Peyer's patch (tissue), 4 donors: ENCODE measurements at regions not wholly inside any gene's neighbourhood (a gene's known extent, or its start where the extent isn't known, plus 50 kb on each side); places are given as distances from the start of the nearest gene placed in this dataset.

ENCODE experiments used
- DNase-seq, 3 donors: peaks; one replicate each; pipeline ENCODE4 v3.0.0-alpha.2; 2017 to 2019
- H3K27ac ChIP-seq, 4 donors: fragments of 200-600 bp; sonication (generic); one replicate each; pipeline ENCODE4 v1.5.1; 2016 to 2019
- H3K27me3 ChIP-seq, 2 donors: fragments of 200-600 bp; sonication (generic); one replicate each; pipeline ENCODE4 v1.5.1; 2019
- H3K36me3 ChIP-seq, 3 donors: fragments of 200-600 bp; sonication (generic); one replicate each; pipeline ENCODE4 v1.5.1; 2016 to 2019
- H3K4me1 ChIP-seq, 4 donors: fragments of 200-600 bp; sonication (generic); one replicate each; pipeline ENCODE4 v1.5.1; 2016 to 2019
- H3K4me3 ChIP-seq, 4 donors: fragments of 200-600 bp; sonication (generic); 1 replicate in 3 of 4; 2 replicates in 1 of 4; pipeline ENCODE4 v1.5.1; 2016 to 2019; ENCODE audit warnings: mild to moderate bottlenecking in 1 of 4
- H3K9me3 ChIP-seq, 4 donors: fragments of 200-600 bp; sonication (generic); one replicate each; pipeline ENCODE4 v1.5.1; 2016 to 2019; ENCODE audit warnings: mild to moderate bottlenecking in 1 of 4
- POLR2A ChIP-seq, 2 donors: fragments of 450-650 bp; IDR thresholded peaks; one replicate each; pipeline ENCODE4 v1.5.1; 2017; ENCODE audit warnings: antibody characterized with exemption in 2 of 2, mild to moderate bottlenecking in 2 of 2, moderate library complexity in 2 of 2
- TF ChIP-seq, protein P1 (sequence below), 6 experiments: fragments of 450-650 bp in 4 of 6; fragments of 200-600 bp in 2 of 6; sonication (generic) in 1 of 6; IDR thresholded peaks; one replicate each; pipeline ENCODE4 v1.5.1; 2017 to 2019; ENCODE audit warnings: antibody characterized with exemption in 6 of 6, mild to moderate bottlenecking in 3 of 6, moderate library complexity in 1 of 6

DNA sequence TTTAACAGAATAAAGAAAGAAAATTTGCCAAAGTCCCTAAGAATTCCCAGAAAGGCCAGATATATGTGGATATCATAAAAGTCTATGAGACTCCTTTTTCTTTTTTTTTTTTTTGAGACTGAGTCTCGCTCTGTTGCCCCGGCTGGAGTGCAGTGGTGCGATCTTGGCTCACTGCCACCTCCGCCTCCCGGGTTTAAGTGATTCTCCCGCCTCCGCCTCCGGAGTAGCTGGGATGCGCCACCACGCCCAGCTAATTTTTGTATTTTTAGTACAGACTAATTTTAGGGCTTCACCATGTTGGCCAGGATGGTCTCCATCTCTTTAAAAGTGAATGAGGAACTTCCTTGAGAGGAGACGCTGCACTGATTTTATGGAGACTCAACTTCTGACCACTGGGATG, 335.2 kb downstream of the FBXO15 start:
- no peak overlapping the region for H3K4me3 ChIP-seq
- no peaks in the 10 kb centered on the region for H3K9me3 ChIP-seq
- no peaks in the 10 kb centered on the region for H3K4me1 ChIP-seq
- TF ChIP-seq, protein P1, sequence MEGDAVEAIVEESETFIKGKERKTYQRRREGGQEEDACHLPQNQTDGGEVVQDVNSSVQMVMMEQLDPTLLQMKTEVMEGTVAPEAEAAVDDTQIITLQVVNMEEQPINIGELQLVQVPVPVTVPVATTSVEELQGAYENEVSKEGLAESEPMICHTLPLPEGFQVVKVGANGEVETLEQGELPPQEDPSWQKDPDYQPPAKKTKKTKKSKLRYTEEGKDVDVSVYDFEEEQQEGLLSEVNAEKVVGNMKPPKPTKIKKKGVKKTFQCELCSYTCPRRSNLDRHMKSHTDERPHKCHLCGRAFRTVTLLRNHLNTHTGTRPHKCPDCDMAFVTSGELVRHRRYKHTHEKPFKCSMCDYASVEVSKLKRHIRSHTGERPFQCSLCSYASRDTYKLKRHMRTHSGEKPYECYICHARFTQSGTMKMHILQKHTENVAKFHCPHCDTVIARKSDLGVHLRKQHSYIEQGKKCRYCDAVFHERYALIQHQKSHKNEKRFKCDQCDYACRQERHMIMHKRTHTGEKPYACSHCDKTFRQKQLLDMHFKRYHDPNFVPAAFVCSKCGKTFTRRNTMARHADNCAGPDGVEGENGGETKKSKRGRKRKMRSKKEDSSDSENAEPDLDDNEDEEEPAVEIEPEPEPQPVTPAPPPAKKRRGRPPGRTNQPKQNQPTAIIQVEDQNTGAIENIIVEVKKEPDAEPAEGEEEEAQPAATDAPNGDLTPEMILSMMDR (IDR thresholded peaks at IDR 0.05) = no peak
- TF ChIP-seq POLR2A (IDR thresholded peaks at IDR 0.05) = no peak
- no peaks in the 10 kb centered on the region for H3K27me3 ChIP-seq
- no peaks in the 10 kb centered on the region for H3K36me3 ChIP-seq
- H3K27ac ChIP-seq = no peak overlapping the region
- no peak for DNase-seq

DNA sequence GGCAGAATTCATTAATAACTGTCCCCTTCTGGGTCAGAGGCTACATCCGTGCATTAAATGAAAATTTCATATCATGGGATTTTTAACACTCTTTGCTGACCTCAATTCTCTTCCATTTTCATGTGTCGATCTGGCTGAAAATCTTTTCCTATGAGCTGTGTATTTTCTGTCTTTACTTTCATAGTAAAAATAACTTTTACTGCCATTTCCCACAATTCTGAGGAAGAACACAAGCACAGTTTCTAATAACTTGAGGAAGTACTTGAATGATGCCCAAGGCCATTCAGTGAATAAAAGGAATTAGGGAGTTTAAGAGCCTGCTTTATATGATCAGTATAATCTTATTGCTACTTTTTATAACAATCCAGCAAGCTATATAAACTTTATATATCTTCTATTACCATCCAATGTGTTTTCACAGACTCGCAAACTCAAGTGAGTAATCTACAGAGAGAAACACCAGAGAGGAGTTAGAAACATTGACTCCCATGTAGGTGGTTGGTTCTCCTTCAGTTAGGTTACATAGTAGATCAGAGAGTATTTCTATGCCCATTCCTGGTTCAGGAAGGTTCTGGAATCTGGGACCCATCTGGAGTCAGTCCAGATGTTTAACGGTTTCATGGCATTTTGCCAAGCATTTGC, 340.0 kb downstream of the FBXO15 start:
- no peak for TF ChIP-seq POLR2A (IDR thresholded peaks at IDR 0.05)
- TF ChIP-seq, protein P1 (IDR thresholded peaks at IDR 0.05) = no peak
- H3K27ac ChIP-seq = no peak overlapping the region
- no peak overlapping the region for H3K4me3 ChIP-seq
- H3K36me3 ChIP-seq = no peaks in the 10 kb centered on the region
- DNase-seq = no peak
- no peaks in the 10 kb centered on the region for H3K9me3 ChIP-seq
- H3K27me3 ChIP-seq = no peaks in the 10 kb centered on the region
- H3K4me1 ChIP-seq = no peaks in the 10 kb centered on the region

GRCh38 chr18:73805991-73806390, 341.6 kb downstream of the FBXO15 start:
- Histone ChIP-seq H3K36me3 (no peaks in the 10 kb centered on the region), H3K9me3 (no peaks in the 10 kb centered on the region), H3K4me1 (no peaks in the 10 kb centered on the region), H3K27me3 (no peaks in the 10 kb centered on the region), H3K27ac (no peak overlapping the region), H3K4me3 (no peak overlapping the region)
- no peak for TF ChIP-seq POLR2A (IDR thresholded peaks at IDR 0.05)
- DNase-seq = no peak

DNA sequence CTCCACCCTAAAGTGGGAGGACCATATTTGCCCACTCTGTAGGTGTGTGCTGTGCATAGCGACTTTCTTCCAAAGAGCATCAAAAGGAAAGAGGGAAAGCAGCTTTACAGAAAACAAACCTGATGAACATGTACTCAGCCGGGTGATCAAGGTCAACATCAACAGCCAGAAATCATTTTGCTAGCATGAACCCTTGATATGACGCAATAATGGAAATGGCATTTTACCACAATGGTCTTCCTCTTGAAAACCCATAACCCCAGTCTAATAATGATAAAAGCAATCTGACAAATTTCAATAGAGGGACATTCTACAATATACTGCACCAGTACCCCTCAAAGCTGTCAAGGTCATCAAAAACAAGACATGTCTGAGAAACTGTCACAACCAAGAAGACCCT, 350.2 kb downstream of the FBXO15 start:
- Histone ChIP-seq H3K4me3 (no peak overlapping the region), H3K27ac (no peak overlapping the region), H3K27me3 (no peaks in the 10 kb centered on the region), H3K4me1 (no peaks in the 10 kb centered on the region), H3K36me3 (no peaks in the 10 kb centered on the region), H3K9me3 (no peaks in the 10 kb centered on the region)
- no peak for DNase-seq
- TF ChIP-seq POLR2A (IDR thresholded peaks at IDR 0.05) = no peak
- TF ChIP-seq, protein P1 (IDR thresholded peaks at IDR 0.05) = no peak

- no peak for DNase-seq
- H3K4me3 ChIP-seq = no peak overlapping the region
- TF ChIP-seq POLR2A (IDR thresholded peaks at IDR 0.05) = no peak
- TF ChIP-seq, protein P1 (IDR thresholded peaks at IDR 0.05) = no peak
- H3K36me3 ChIP-seq = no peaks in the 10 kb centered on the region
- H3K27ac ChIP-seq = no peak overlapping the region
- no peaks in the 10 kb centered on the region for H3K9me3 ChIP-seq
- no peaks in the 10 kb centered on the region for H3K4me1 ChIP-seq
- H3K27me3 ChIP-seq = no peaks in the 10 kb centered on the region
Observed at GRCh38 chr18:73793386-73793785, 354.2 kb downstream of the FBXO15 start.

DNA sequence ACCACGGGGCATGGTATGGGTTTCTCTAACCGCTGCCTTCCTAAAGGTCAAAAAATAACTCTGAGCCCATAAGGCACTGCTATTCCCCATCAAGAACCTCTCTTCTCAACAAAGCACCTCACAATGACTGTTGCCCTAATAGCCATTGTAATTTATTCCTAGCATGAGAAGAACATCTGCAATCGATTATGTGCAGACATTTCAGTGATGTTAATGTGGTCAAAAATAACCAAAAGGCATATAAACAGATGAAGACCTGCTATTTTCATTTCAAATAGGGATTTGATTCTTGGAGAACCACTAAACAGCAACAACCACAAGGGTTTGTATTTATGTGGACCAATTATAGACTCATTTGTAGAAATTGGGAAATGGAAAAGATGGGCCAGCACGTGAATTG, 356.6 kb downstream of the FBXO15 start:
- TF ChIP-seq, protein P1 (IDR thresholded peaks at IDR 0.05) = no peak
- no peak for TF ChIP-seq POLR2A (IDR thresholded peaks at IDR 0.05)
- Histone ChIP-seq H3K9me3 (no peaks in the 10 kb centered on the region), H3K4me3 (no peak overlapping the region), H3K27ac (no peak overlapping the region), H3K4me1 (no peaks in the 10 kb centered on the region), H3K36me3 (no peaks in the 10 kb centered on the region), H3K27me3 (no peaks in the 10 kb centered on the region)
- no peak for DNase-seq
